Gastroesophageal sphincter (tissue), 3 donors: ENCODE measurements at regions not wholly inside any gene's neighbourhood (a gene's known extent, or its start where the extent isn't known, plus 50 kb on each side); places are given as distances from the start of the nearest gene placed in this dataset.

Source experiments
- CTCF ChIP-seq, 4 experiments: fragments of 200-600 bp in 2 of 4; fragments of 450-650 bp in 2 of 4; sonication (generic) in 1 of 4; IDR thresholded peaks; one replicate each; pipeline ENCODE4 v1.5.1; 2017 to 2019; ENCODE audit warnings: antibody characterized with exemption in 4 of 4, mild to moderate bottlenecking in 2 of 4, moderate library complexity in 2 of 4
- EP300 ChIP-seq: sonication (generic); formaldehyde crosslinking; IDR thresholded peaks from one replicate; pipeline ENCODE4 v1.6.1; 2017; ENCODE audit warnings: antibody characterized with exemption, mild to moderate bottlenecking
- POLR2A ChIP-seq, 2 donors: fragments of 450-650 bp; IDR thresholded peaks; one replicate each; pipeline ENCODE4 v1.6.1; 2017; ENCODE audit warnings: antibody characterized with exemption in 2 of 2, mild to moderate bottlenecking in 2 of 2, moderate library complexity in 1 of 2

- TF ChIP-seq POLR2A (IDR thresholded peaks at IDR 0.05) (no peak), CTCF (IDR thresholded peaks at IDR 0.05) (no peak), EP300 (no peak)
Measured at GRCh38 chr10:9863559-9864121, 1154.0 kb upstream of the CELF2 start.
